NCI-H526 treated with DMSO at 0.1 percent for 48 hours (cell line): ENCODE measurements at regions not wholly inside any gene's neighbourhood (a gene's known extent, or its start where the extent isn't known, plus 50 kb on each side); places are given as distances from the start of the nearest gene placed in this dataset.

Experiments used
- DNase-seq: peaks from one replicate; lab custom pipeline; 2025; lab: John Stamatoyannopoulos, UW

DNA sequence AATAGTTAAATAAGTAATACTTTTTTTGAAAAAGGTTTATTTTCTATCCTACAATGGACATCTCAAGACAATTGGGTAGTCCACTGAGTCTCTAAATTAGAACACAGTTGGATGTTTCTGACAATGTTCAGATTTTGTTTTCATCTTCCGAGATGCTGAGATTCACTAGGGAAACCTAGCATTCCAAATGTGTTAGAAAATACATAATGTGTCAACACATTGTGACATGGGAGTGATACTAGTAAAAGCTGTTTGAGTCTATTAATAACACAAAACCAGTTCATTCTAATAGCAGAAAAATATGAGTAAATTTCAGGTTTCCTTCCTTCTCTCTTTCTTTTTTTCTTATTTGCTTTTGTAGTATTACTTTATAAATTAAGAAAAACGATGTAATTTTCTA, 68.2 kb upstream of the CDH10 start:
- DNase-seq, result no peak

DNA sequence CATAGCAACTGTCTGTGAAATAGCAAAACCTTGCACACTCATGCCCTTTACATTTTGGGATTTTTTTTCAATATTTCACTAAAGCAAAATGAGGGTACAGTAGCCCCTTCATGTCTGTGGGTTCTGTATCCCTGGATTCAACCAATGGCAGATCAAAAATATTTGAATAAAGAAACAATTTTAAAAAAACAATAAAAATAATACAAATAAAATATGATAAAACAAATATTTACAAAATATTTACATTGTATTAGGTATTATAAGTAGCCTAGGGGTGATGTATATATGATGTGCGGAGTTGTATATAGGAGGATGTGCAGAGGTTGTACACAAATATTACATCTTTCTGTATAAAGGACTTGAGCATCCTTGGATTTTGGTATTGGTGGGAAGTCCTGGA, 67.3 kb upstream of the CDH10 start:
- no peak for DNase-seq

DNA sequence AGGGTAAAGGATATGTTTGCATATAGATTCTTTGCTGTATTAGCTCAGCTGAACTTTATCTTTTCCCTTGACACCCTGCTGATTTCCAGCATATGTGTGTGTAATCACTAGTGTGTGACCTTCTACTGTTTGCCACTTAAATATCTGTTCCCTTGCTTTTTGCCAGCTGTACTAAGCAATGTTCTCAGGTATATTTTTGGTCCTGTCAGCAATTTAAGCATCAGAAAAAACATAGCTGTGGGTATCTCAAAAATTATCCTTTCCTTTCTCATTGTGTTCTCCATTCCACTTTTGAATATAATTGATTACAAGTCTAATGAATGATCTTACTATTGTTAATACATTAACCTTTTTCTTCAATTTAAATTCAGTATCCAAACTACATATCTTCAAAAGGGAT, 59.2 kb upstream of the CDH10 start:
- no peak for DNase-seq
